H9 (cell line): ENCODE measurements at regions not wholly inside any gene's neighbourhood (a gene's known extent, or its start where the extent isn't known, plus 50 kb on each side); places are given as distances from the start of the nearest gene placed in this dataset.

Source experiments
- DNase-seq: peaks from one replicate; pipeline ENCODE4 v3.0.0-alpha.2; 2017
- H2AFZ ChIP-seq: one replicate; pipeline ENCODE4 v1.6.1; 2013; ENCODE audit warnings: mild to moderate bottlenecking, low read length, control low read depth, moderate library complexity
- H2AK5ac ChIP-seq: 2 replicates; pipeline ENCODE4 v1.6.1; 2013; ENCODE audit warnings: low read length, control low read depth, mixed read lengths; ENCODE audit not compliant: insufficient read length
- H2BK120ac ChIP-seq: one replicate; pipeline ENCODE4 v1.6.1; 2013; ENCODE audit warnings: low read depth, mild to moderate bottlenecking, low read length, control low read depth, inconsistent platforms; ENCODE audit not compliant: poor library complexity, severe bottlenecking
- H2BK12ac ChIP-seq: 2 replicates; pipeline ENCODE4 v1.6.1; 2013; ENCODE audit warnings: low read length, control low read depth, mixed read lengths, low read depth; ENCODE audit not compliant: insufficient read length
- H2BK15ac ChIP-seq: 2 replicates; pipeline ENCODE4 v1.6.1; 2013; ENCODE audit warnings: low read depth, low read length, control low read depth
- H2BK20ac ChIP-seq: one replicate; pipeline ENCODE4 v1.6.1; 2013; ENCODE audit warnings: low read depth, mild to moderate bottlenecking, low read length, control low read depth, inconsistent platforms; ENCODE audit not compliant: poor library complexity, severe bottlenecking
- H2BK5ac ChIP-seq: 2 replicates; pipeline ENCODE4 v1.6.1; 2013; ENCODE audit warnings: low read length, control low read depth, mixed read lengths; ENCODE audit not compliant: insufficient read length
- H3K14ac ChIP-seq: 2 replicates; pipeline ENCODE4 v1.6.1; 2013; ENCODE audit warnings: low read length, control low read depth; ENCODE audit not compliant: insufficient read depth
- H3K18ac ChIP-seq: 2 replicates; pipeline ENCODE4 v1.6.1; 2013; ENCODE audit warnings: low read depth, mild to moderate bottlenecking, mixed read lengths, low read length, control low read depth; ENCODE audit not compliant: insufficient read length
- H3K23ac ChIP-seq: 2 replicates; pipeline ENCODE4 v1.6.1; 2013; ENCODE audit warnings: low read length, control low read depth, mixed read lengths, low read depth; ENCODE audit not compliant: insufficient read length
- H3K23me2 ChIP-seq: 2 replicates; pipeline ENCODE4 v1.6.1; 2013; ENCODE audit warnings: low read depth, mild to moderate bottlenecking, mixed read lengths, low read length, control low read depth; ENCODE audit not compliant: insufficient read length, poor library complexity, severe bottlenecking
- H3K27ac ChIP-seq: 2 replicates; pipeline ENCODE4 v1.5.1; 2013; ENCODE audit warnings: low read length, control low read depth, mixed read lengths, low read depth; ENCODE audit not compliant: insufficient read length
- H3K27me3 ChIP-seq: 2 replicates; pipeline ENCODE4 v1.6.1; 2013; ENCODE audit warnings: low read length, control low read depth, inconsistent platforms; ENCODE audit not compliant: insufficient read depth
- H3K4ac ChIP-seq: 2 replicates; pipeline ENCODE4 v1.6.1; 2013; ENCODE audit warnings: low read depth, mild to moderate bottlenecking, control low read depth, inconsistent platforms, low read length, moderate library complexity
- H3K4me1 ChIP-seq: 2 replicates; pipeline ENCODE4 v1.6.1; 2013; ENCODE audit warnings: low read length, control low read depth, inconsistent platforms; ENCODE audit not compliant: insufficient read depth
- H3K4me2 ChIP-seq: 2 replicates; pipeline ENCODE4 v1.6.1; 2013; ENCODE audit warnings: low read length, control low read depth, mixed read lengths; ENCODE audit not compliant: insufficient read length, insufficient read depth
- H3K56ac ChIP-seq: 2 replicates; pipeline ENCODE4 v1.6.1; 2013; ENCODE audit warnings: low read depth, mild to moderate bottlenecking, mixed read lengths, low read length, control low read depth; ENCODE audit not compliant: insufficient read length
- H3K79me1 ChIP-seq: 2 replicates; pipeline ENCODE4 v1.6.1; 2013; ENCODE audit warnings: low read depth, mild to moderate bottlenecking, moderate library complexity, low read length, control low read depth, inconsistent platforms; ENCODE audit not compliant: insufficient read depth, poor library complexity, severe bottlenecking
- H3K79me2 ChIP-seq: 2 replicates; pipeline ENCODE4 v1.6.1; 2013; ENCODE audit warnings: low read length, control low read depth, inconsistent platforms; ENCODE audit not compliant: insufficient read depth
- H3K9ac ChIP-seq: 2 replicates; pipeline ENCODE4 v1.6.1; 2013; ENCODE audit warnings: low read length, control low read depth, mixed read lengths; ENCODE audit not compliant: insufficient read length; ENCODE audit errors: extremely low read depth
- H3K9me3 ChIP-seq: one replicate; pipeline ENCODE4 v1.6.1; 2013; ENCODE audit warnings: low read depth, low read length, inconsistent platforms; ENCODE audit not compliant: control insufficient read depth
- H3T11ph ChIP-seq: one replicate; pipeline ENCODE4 v1.6.1; 2013; ENCODE audit warnings: mild to moderate bottlenecking, low read length, control low read depth, inconsistent platforms
- H4K20me1 ChIP-seq: one replicate; pipeline ENCODE4 v1.6.1; 2013; ENCODE audit not compliant: control insufficient read depth, insufficient read length, insufficient read depth
- H4K5ac ChIP-seq: 2 replicates; pipeline ENCODE4 v1.6.1; 2013; ENCODE audit warnings: low read depth, mild to moderate bottlenecking, mixed read lengths, low read length, control low read depth; ENCODE audit not compliant: insufficient read length
- H4K8ac ChIP-seq: replicated peaks from 2 replicates; pipeline ENCODE4 v1.6.1; 2013; ENCODE audit warnings: low read length, control low read depth, mixed read lengths, low read depth; ENCODE audit not compliant: insufficient read length
- H4K91ac ChIP-seq: 2 replicates; pipeline ENCODE4 v1.6.1; 2013; ENCODE audit warnings: low read depth, mild to moderate bottlenecking, moderate library complexity, mixed read lengths, low read length, control low read depth; ENCODE audit not compliant: insufficient read length
- H3K27ac Mint-ChIP-seq, 3 experiments: 2 replicates in 2 of 3; 3 replicates in 1 of 3; pipeline ENCODE4 v1.8.0; 2020 to 2021; ENCODE audit warnings: mixed read lengths in 3 of 3, mild to moderate bottlenecking in 1 of 3, moderate library complexity in 1 of 3
- H3K27me3 Mint-ChIP-seq: 2 replicates; pipeline ENCODE4 v1.8.0; 2021; ENCODE audit warnings: low read depth, mild to moderate bottlenecking, moderate library complexity, mixed read lengths
- H3K36me3 Mint-ChIP-seq, 3 experiments: 2 replicates in 2 of 3; 3 replicates in 1 of 3; pipeline ENCODE4 v1.8.0; 2020 to 2021; ENCODE audit warnings: low read depth in 3 of 3, mixed read lengths in 3 of 3; ENCODE audit not compliant: insufficient read depth in 1 of 3
- H3K4me1 Mint-ChIP-seq, 2 experiments: 2 replicates each; pipeline ENCODE4 v1.8.0; 2020; ENCODE audit warnings: mixed read lengths in 2 of 2
- H3K4me3 Mint-ChIP-seq, 2 experiments: 2 replicates in 1 of 2; 3 replicates in 1 of 2; pipeline ENCODE4 v1.8.0; 2020 to 2021; ENCODE audit warnings: mild to moderate bottlenecking in 2 of 2, mixed read lengths in 2 of 2, moderate library complexity in 1 of 2
- H3K9me3 Mint-ChIP-seq, 2 experiments: 2 replicates in 1 of 2; 3 replicates in 1 of 2; pipeline ENCODE4 v1.8.0; 2020; ENCODE audit warnings: mild to moderate bottlenecking in 2 of 2, mixed read lengths in 2 of 2, moderate library complexity in 1 of 2
- CTCF ChIP-seq: fragments of 200-600 bp; sonication (generic); conservative IDR thresholded peaks from 3 replicates; pipeline ENCODE4 v1.8.0; 2021; ENCODE audit warnings: antibody characterized with exemption, mild to moderate bottlenecking
- WGBS: extraction: QIAGEN DNeasy Blood & Tissue Kit; methylation state at CpG from one replicate; pipeline ENCODE4 v1.1.7; 2013; ENCODE audit warnings: missing lambda C conversion rate, low lambda C conversion rate, mixed read lengths; ENCODE audit not compliant: insufficient read length; ENCODE audit errors: extremely low coverage; 5-methylcytosine and 5-hydroxymethylcytosine counted together

- Histone ChIP-seq H2AFZ (no peak overlapping the region), H3T11ph (no peak overlapping the region), H2BK120ac (no peak overlapping the region), H3K14ac (no peak overlapping the region), H2BK20ac (no peak overlapping the region), H3K23me2 (no peaks in the 10 kb centered on the region), H3K18ac (no peak overlapping the region), H3K79me2 (no peaks in the 10 kb centered on the region), H4K91ac (no peak overlapping the region), H3K23ac (no peak overlapping the region), H3K9me3 (no peaks in the 10 kb centered on the region), H4K8ac (no peak overlapping the region), H2BK15ac (no peak overlapping the region), H3K4ac (no peak overlapping the region), H3K27me3 (no peaks in the 10 kb centered on the region), H3K9ac (no peak overlapping the region), H3K4me1 (no peaks in the 10 kb centered on the region), H2AK5ac (no peak overlapping the region), H3K4me2 (no peak overlapping the region), H2BK12ac (no peak overlapping the region), H4K20me1 (no peaks in the 10 kb centered on the region), H3K27ac (no peak overlapping the region), H3K79me1 (no peaks in the 10 kb centered on the region), H3K56ac (no peak overlapping the region), H4K5ac (no peak overlapping the region), H2BK5ac (no peak overlapping the region)
- Mint-ChIP-seq H3K36me3 (peaks cover 0 to 4% (median 0%) of the 10 kb centered on the region in 3 experiments; a peak in 1 of 7 replicates), H3K9me3 (peaks cover 2 to 3% of the 10 kb centered on the region in 2 experiments), H3K4me1 (no peaks in the 10 kb centered on the region), H3K4me3 (no peak overlapping the region), H3K27ac (no peak overlapping the region), H3K27me3 (peaks cover 2% of the 10 kb centered on the region; the same call in 1 of the 2 replicates)
- WGBS, result no CpG with 5 or more reads among the region's 1 CpG
- no peak for DNase-seq
- TF ChIP-seq CTCF, result no peak
Measured at GRCh38 chr2:65980531-65980930, 454.4 kb upstream of the MEIS1 start.
